ENCODE measurements at regions not wholly inside any gene's neighbourhood (a gene's known extent, or its start where the extent isn't known, plus 50 kb on each side); places are given as distances from the start of the nearest gene placed in this dataset.

DNA sequence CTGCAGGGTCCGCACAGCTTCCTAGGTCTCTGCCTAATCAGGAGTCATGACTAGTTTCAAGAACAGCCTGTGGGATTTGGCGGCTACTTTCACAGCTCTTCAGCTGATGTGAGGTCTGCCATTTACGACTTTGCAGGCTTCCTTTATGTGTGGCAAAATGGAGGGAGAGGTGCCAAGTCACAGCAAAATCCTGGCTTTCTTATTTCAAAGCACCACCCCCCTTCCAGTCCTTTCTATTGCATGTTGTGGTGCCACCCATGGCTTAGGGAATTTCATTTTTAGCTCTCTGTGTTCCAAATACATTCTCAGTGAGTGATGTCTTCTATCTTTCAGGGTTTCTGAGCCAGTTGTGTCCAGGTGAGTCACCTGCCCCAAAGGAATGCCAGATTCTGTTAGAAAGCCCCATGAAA is 75.1 kb upstream of the WLS start:
- TF ChIP-seq, protein P1, sequence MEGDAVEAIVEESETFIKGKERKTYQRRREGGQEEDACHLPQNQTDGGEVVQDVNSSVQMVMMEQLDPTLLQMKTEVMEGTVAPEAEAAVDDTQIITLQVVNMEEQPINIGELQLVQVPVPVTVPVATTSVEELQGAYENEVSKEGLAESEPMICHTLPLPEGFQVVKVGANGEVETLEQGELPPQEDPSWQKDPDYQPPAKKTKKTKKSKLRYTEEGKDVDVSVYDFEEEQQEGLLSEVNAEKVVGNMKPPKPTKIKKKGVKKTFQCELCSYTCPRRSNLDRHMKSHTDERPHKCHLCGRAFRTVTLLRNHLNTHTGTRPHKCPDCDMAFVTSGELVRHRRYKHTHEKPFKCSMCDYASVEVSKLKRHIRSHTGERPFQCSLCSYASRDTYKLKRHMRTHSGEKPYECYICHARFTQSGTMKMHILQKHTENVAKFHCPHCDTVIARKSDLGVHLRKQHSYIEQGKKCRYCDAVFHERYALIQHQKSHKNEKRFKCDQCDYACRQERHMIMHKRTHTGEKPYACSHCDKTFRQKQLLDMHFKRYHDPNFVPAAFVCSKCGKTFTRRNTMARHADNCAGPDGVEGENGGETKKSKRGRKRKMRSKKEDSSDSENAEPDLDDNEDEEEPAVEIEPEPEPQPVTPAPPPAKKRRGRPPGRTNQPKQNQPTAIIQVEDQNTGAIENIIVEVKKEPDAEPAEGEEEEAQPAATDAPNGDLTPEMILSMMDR (IDR thresholded peaks at IDR 0.05) = no peak
- TF ChIP-seq POLR2A (IDR thresholded peaks at IDR 0.05) = no peak
